Adipose tissue (tissue), 3 donors: ENCODE measurements at regions not wholly inside any gene's neighbourhood (a gene's known extent, or its start where the extent isn't known, plus 50 kb on each side); places are given as distances from the start of the nearest gene placed in this dataset.

Experiments used
- H3K27ac ChIP-seq: one replicate; pipeline ENCODE4 v1.5.1; 2013; ENCODE audit warnings: low read depth, low read length
- WGBS, 3 donors: extraction: QIAGEN DNeasy Blood & Tissue Kit; methylation state at CpG; one replicate each; pipeline ENCODE4 v1.1.7; 2013; 5-methylcytosine and 5-hydroxymethylcytosine counted together
- donor health status: healthy with polysubstance abuse.
- donor health status: Bipolar disorder and iron deficiency.
- donor health status: healthy.

DNA sequence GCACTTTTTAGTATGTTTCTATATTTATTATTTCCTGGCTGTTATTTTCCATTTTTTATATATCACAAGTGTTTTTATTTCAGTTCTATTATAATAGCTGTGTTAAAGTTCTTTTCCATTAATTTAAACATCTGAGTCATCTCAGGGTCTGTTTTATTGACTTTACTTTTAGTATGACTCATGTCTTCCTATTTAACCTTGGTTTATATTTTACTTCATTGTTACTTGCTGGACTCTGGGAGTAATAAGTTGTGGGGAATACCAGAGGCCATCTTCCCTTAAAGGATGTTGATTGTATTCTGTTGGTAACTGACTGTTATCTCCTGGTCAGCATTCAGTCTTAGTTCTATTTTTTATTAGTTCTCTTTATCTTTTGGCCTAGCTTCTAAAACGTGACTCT is 1508.2 kb downstream of the CDH11 start:
- no peak overlapping the region for H3K27ac ChIP-seq
- WGBS, 3 donors = 10 to 54% (median 41%) methylated on average over 1 of the region's 1 CpG

DNA sequence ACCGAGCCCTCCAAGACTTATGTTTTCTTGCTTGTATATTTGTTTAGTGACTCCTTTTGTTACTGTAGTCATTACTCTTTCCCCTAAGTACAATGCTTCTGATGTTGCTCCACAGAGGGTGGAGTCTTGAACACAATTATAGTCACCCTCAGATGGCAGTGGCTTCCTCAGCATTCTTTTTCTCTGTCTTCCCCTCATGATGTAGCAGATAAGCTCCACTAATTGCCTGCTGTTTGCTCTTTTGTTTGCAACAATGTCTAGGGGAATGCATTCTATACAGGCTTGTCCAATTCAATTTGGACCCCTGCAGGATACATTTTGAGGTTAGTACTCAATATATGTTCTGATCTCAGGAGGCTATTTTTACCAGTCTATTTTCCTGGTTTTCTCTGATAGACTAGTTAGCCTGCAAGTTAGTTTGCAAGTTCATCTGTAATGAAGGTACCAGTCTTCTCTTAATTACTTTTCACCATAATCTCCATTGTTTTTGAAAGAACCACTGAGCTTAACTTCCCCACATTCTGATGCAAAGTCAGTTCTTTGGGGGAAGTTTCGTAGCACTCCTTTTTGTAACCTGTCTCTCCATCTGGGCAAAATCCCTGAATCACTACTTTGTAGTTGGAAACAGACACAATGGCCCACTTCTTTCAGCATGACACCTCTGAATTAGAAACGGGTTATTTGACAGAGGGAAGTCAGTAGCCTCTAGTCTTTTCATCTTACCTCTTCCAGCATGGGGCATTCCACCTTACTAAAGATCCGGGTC is 1509.2 kb downstream of the CDH11 start:
- H3K27ac ChIP-seq = no peak overlapping the region
- WGBS, 3 donors = 80 to 84% (median 83%) methylated on average over 4 of the region's 4 CpGs

DNA sequence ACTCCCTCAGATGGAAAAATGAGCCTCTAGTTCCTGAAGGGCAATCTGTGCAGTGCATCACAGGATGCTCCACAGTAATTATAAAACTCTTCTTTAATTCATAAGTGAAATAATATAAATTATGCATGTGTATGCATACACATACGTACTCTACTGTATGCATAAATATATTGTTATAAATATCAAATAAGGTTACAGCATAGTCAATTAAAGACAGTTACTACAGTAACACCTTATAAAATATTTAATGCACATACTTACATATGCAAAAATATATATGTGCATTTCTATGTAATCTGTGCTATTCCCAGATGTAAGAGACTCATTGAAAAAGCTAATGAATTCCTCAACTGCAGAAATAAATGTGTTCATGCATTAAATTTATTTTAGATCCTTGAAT is 1515.1 kb downstream of the CDH11 start:
- WGBS, 3 donors = 83 to 95% (median 86%) methylated on average over 1 of the region's 1 CpG
- H3K27ac ChIP-seq = no peak overlapping the region

DNA sequence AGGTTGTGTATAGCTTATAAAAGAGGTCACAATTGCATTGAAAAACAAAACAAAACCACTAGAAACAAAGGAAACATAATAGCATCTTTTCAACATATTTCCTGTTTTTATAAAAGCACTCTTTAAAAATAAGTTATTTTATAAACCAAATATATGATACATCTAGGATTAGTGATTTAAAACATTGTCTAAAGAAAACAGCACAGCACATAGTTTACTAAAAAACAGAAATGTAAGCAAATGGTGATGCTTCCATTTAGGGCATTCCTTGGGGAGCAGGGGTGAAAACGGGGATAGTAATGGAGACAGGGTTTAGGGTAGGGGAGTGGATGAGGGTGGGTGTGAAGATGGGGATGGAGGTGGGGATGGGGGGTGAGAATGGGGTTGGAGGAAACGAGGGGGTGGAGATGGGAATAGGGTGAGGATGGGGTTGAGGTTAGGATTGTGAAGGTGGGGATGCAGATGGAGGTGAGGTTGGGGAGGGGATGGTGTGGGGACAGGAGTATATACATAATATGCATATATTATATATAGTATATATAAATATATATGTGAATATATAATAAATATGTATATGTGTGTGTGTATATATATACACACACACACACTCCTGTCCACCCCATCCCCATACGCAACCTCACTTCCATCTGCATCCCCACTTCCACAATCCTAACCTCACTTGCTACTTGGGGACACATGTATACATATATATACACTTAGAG is 1519.5 kb downstream of the CDH11 start:
- 63 to 70% (median 68%) methylated on average over 3 of the region's 3 CpGs for WGBS, 3 donors
- H3K27ac ChIP-seq = no peak overlapping the region

DNA sequence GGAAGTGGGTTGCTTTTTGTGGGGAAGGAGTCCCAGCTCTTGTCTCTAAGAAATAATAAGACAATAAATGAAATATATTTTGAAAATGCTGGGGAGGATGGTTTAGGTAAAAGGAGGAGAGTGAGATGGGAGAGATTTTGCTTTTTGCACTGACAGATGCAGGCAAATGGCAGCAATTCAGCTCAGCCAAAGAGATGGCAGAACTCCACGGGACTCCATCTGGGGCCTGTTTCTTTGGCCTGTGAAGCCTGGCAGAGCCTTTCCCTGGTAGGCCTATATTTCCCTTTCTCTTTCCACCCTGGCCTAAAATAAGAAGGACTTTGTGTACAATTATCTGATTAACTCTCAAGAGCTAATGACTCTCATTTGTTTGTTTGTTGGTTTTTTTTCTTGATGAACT is 1525.1 kb downstream of the CDH11 start:
- no peak overlapping the region for H3K27ac ChIP-seq
- 44 to 71% (median 50%) methylated on average over 1 of the region's 1 CpG for WGBS, 3 donors

DNA sequence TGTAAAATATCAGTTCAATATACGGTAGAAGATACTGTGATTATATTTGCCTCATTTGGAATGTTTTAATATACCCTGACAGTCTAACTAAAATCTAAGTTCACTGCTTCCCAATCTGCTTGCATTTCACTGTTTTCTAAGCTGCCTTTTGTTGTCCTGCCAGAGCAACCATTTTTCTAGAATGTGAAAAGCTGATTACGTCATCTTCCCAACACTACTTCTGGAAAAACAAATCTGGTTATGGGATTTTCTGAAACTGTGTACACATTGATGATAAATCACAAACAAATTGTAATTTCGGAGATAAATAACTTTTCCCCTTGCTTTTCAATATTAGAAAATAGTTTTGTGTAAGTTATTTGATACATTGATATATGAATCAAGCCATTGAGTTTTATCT is 1529.0 kb downstream of the CDH11 start:
- 65 to 77% (median 74%) methylated on average over 3 of the region's 3 CpGs for WGBS, 3 donors
- no peak overlapping the region for H3K27ac ChIP-seq

DNA sequence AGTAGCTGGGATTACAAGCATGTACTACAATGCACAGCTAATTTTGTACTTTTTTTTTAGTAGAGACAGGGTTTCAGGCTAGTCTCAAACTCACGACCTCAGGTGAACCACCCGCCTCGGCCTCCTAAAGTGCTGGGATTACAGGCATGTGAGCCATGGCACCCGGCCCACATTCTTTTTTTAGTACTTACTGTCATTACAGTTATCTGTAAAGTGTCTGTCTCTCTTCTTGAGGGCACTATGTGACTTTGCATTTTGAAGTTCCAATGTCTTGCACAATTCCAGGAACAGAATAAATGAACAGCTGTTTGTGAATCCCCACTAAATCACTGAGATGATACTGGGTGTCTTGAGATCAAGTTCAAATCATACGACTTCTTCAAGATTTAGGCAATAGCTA is 1540.3 kb downstream of the CDH11 start:
- H3K27ac ChIP-seq = no peak overlapping the region
- 72 to 76% (median 76%) methylated on average over 5 of the region's 5 CpGs for WGBS, 3 donors

DNA sequence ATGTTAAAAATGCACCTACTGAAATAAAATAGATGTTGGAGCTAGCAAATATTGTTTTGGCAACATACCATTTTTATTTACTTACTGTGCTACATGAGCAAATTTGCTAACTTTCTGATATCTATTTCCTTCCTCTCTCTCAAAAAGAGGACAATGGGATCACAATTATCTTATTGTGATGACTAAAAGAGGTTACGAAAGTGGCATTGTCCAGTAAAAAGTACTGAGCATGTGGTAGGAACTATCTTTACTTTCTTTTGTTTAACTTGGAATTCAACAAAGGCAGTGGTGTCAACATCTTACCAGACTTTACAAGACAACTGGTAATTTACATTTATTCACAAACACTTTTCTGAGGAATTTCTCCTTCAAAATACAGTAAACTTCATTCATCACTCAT is 1542.6 kb upstream of the CDH8 start:
- 52 to 82% (median 81%) methylated on average over 1 of the region's 1 CpG for WGBS, 3 donors

DNA sequence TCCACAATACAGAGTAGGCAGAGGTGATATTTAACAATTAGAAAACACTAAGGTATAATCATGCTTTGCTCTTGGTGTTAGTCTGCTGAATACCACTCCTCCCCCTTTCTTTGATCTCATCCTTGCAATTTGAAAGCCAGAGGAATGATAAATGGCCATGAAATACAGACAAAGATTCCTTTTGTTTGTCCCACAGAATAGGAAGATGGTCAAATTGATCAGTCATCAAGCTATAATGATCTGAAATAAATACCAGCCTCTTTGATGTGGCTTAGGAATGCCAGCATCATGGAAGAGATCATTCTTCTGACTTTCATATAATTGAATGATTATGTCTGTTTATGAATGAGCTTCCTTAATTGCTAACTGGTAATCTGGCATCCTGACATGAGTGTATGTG is 1541.7 kb upstream of the CDH8 start:
- no peak overlapping the region for H3K27ac ChIP-seq

More for the DNA sequence above, 1542.6 kb upstream of the CDH8 start:
- no peak overlapping the region for H3K27ac ChIP-seq

DNA sequence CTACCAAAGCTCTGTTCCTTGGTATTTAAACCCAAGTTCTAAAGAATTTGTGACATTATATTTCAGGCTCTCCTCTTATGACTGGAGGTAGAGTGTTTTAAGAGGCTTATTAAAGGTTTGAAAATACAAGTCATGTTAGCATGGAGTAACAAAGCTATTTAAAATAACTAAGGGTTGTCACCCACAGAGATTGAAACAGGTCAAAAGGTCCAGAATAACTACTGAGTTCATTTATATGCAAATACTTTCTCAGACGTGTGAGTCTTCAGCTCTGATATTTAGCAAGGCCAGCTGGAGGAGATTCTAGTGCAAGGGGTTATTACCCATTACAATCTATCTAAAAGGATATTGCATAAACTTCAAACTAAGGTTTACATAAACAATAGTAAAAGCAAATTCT is 1538.8 kb upstream of the CDH8 start:
- H3K27ac ChIP-seq = no peak overlapping the region
- WGBS, 3 donors = 37 to 63% (median 44%) methylated on average over 1 of the region's 1 CpG

DNA sequence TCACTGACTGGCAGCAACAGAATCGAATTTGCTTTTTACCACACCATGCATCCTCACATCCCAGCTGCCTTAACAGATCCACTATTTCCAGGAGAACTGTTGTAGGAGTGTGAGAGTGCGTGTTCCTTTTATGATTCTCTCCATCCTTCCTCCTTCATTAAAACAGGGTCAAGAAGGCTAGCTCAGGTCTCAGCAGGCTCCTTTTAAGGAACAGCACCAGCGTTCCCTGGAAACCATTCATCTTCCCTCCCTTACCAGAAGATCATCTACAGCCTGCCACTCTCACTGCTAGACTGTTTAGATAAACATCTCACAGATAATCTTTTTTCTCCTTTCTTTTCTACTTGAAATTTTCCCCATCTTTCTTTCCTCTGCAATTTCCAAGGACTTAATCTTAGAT is 1531.9 kb upstream of the CDH8 start:
- no peak overlapping the region for H3K27ac ChIP-seq
- WGBS, 3 donors = 34 to 49% (median 47%) methylated on average over 3 of the region's 3 CpGs

DNA sequence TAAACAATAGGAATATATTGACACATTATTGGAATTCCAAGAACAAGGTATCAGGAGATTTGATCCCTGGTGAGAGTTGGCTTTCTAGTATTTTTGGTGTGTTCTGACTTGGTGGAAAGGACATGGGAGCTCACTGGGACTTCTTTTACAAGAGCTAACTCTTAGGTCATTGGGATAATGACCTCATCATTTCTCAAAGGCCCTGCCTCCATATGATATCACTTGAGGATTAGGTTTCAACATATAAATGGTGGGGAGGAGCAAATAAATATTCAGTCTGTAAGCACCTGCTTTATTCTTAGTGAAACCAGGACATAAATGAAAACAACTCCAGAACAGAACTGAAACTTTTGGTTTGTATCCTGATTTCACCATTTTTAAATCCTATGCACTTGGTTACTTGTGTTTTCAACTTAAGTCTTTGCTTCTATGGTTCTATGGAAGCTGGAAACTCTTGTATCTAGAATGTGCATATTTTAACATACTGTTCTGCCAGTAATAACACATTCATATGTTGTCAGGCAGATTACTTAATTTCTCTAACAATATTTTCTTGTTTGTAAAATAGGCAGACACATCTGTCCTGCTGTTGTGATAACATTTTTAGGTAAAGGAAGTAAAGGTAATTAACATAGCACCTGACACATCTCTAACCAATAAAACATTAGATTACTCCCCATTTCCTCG is 1527.7 kb upstream of the CDH8 start:
- no peak overlapping the region for H3K27ac ChIP-seq
- WGBS, 3 donors = 33 to 51% (median 51%) methylated on average over 1 of the region's 1 CpG

DNA sequence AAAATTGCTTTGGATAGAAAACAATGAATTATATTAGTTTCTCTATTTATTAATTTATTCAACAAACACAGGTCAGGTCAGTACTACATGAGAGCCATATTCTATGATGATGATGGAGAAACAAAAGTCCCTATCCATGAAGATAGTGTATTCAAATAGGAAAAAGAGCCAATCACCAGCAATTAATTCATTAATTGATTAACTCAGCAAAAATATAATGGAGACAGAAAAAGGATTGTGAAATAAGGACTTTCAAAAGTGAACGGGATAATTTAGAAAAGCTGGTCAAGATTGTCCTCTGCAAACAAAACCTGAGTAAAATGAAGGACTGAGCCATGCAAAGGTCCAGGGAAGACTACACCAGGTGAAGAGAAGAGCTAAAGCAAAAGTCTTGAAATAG is 1517.7 kb upstream of the CDH8 start:
- 85 to 90% (median 88%) methylated on average over 1 of the region's 1 CpG for WGBS, 3 donors

DNA sequence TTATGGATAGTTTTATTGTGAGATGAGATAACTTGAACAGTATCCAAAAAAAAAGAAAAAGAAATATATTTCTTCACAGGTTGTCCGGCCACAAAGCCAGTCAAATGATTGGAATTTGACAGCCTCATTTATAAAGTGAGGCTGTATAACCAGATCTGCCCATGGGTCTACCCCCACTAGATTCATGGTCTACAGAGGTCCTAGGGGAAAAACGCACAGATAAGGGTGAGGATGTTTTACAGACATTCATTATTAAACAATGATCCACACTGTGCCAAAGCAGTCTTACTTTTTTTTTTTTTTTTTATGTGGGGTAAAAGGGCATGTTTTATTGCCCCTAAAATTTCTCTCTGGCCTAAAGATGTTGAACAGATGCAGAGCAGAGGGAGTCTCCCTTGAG is 1503.0 kb upstream of the CDH8 start:
- H3K27ac ChIP-seq = no peak overlapping the region
- 65 to 70% (median 70%) methylated on average over 2 of the region's 2 CpGs for WGBS, 3 donors

More for the DNA sequence above, 1517.7 kb upstream of the CDH8 start:
- no peak overlapping the region for H3K27ac ChIP-seq

DNA sequence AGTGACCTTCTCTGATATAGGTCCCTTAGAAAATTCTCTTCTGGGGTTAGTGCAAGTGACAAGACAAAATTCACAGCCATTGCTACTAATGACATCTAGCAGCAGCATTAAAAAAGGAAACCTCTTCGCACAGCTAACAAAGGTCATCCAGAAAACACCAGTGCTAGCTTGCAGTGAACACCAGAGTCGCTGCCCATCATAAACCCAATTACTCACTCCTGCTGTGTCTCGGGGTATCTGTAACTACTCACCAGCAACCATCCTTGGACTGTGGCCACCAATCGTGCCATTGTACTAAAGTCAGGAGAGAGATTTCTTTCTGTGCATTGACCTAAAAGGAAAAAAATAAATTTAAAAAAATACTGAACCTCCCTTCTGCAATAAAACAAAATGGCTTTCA is 1494.7 kb upstream of the CDH8 start:
- 59 to 78% (median 64%) methylated on average over 4 of the region's 4 CpGs for WGBS, 3 donors

DNA sequence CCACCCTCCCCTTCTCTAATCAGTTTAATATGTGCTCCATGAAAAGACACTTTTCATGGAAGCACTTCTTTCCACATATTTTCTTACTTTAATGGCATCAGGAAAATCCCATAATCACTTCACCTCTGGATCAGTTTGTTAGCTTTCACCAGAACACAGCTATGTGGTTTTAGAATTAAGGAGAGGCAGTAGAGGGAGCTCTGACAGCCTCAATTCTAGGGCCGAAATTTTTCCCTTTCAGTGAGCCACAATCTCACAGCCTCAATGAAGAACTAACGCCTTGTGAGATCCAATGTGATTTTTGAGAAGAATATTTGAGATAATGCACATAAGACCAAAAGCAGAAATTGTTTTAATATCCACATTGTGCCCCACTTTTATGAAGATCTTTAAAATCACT is 1494.0 kb upstream of the CDH8 start:
- no peak overlapping the region for H3K27ac ChIP-seq
- WGBS, 3 donors = 41 to 52% (median 51%) methylated on average over 2 of the region's 2 CpGs

More for the DNA sequence above, 1494.7 kb upstream of the CDH8 start:
- H3K27ac ChIP-seq = no peak overlapping the region

DNA sequence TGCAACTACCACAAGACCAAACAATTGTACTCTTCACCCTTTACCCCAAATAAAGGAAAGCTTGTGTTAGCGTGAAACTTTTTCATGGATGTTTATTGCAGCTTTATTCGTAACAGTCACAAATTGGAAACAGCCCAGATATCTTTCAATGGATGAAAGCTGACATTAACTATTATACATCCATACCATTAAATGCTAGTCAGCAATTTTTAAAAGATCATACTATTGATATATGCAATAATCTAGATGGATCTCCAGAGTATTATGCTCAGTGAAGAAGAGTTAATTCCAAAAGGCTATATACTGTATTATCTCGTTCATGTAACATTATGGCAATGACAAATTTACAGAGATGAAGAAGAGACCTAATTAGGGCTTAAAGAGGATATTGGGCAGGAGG is 1491.2 kb upstream of the CDH8 start:
- no peak overlapping the region for H3K27ac ChIP-seq
- 86 to 91% (median 86%) methylated on average over 3 of the region's 3 CpGs for WGBS, 3 donors

DNA sequence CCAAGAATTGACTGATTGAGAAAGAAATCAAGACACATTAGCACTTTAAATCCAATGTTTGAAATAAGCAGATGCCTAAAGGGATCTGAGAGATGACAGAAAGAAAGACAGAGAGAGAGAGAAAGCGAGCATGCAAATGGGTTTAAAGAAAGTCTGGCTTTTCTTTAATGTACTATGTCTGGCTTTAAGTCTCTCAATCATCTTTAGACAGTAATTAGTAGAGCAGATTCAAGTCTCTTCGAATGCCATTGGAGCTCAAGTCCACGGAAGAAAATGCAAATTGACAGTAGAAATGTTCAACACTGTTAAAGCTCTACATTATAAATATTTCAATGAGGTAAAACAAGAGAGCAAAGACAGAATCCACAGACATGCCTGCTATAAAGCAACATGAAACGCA is 1480.2 kb upstream of the CDH8 start:
- H3K27ac ChIP-seq = no peak overlapping the region
- 59 to 65% (median 61%) methylated on average over 4 of the region's 4 CpGs for WGBS, 3 donors

DNA sequence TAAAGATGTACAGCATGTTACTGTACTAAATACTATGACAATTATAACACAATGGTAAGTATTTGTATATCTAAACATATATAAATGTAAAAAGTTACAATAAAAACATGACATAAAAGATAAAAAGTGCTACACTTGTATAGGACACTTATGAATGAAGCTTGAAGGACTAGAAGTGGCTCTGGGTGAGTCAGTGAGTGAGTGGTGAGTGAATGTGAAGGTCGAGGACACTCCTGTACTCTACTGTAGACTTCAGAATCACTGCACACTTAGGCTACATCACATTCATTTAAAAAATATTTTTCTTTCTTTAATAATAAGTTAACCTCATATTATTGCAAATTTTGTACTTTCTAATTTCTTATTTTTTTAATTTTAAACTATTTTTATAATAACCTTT is 1476.7 kb upstream of the CDH8 start:
- 55 to 77% (median 67%) methylated on average over 1 of the region's 1 CpG for WGBS, 3 donors
- H3K27ac ChIP-seq = no peak overlapping the region
